ENCODE measurements at regions not wholly inside any gene's neighbourhood (a gene's known extent, or its start where the extent isn't known, plus 50 kb on each side); places are given as distances from the start of the nearest gene placed in this dataset.
"Not testable (repeated sequence)": the region's sequence is repeated elsewhere in the genome, so short reads cannot be mapped to it uniquely, and the experiment has no call there.

GRCh38 chr12:7591531-7591930 lies 74.2 kb downstream of the APOBEC1 start:
- DNase-seq (ENCODE audit: low spot score), result no peak

- DNase-seq (ENCODE audit: low spot score), result not testable (repeated sequence)
These were observed 75.6 kb downstream of the APOBEC1 start for GRCh38 chr12:7590085-7590484.

- DNase-seq (ENCODE audit: low spot score), result peak; percentile 37
These were observed 76.9 kb downstream of the APOBEC1 start for GRCh38 chr12:7588742-7589329.

- DNase-seq (ENCODE audit: low spot score), result not testable (repeated sequence)
These were observed 80.6 kb upstream of the CD163 start for GRCh38 chr12:7584137-7584536.

GRCh38 chr12:7583471-7583870 lies 79.9 kb upstream of the CD163 start:
- DNase-seq (ENCODE audit: low spot score), result no peak

GRCh38 chr12:7582796-7583195 lies 79.2 kb upstream of the CD163 start:
- no peak for DNase-seq (ENCODE audit: low spot score)

- DNase-seq (ENCODE audit: low spot score), result no peak
These were observed 78.0 kb upstream of the CD163 start for GRCh38 chr12:7581625-7582024.

- DNase-seq (ENCODE audit: low spot score), result no peak
These were observed 77.5 kb upstream of the CD163 start for GRCh38 chr12:7581046-7581445.

- no peak for DNase-seq (ENCODE audit: low spot score)
These were observed 67.7 kb upstream of the CD163 start for GRCh38 chr12:7571257-7571656.

GRCh38 chr12:7557227-7557626 lies 53.6 kb upstream of the CD163 start:
- DNase-seq (ENCODE audit: low spot score), result no peak

GRCh38 chr12:7555752-7556151 lies 52.2 kb upstream of the CD163 start:
- no peak for DNase-seq (ENCODE audit: low spot score)

GRCh38 chr12:7554831-7555230 lies 51.3 kb upstream of the CD163 start:
- DNase-seq (ENCODE audit: low spot score), result not testable (repeated sequence)
